Stimulated activated CD4-positive, alpha-beta T cell treated with anti-CD3 and anti-CD28 coated beads, Interleukin-1b, Interleukin-23, amount 100 ng/mL, for 4 hours (primary cell): ENCODE measurements at regions not wholly inside any gene's neighbourhood (a gene's known extent, or its start where the extent isn't known, plus 50 kb on each side); places are given as distances from the start of the nearest gene placed in this dataset.
"Not testable (repeated sequence)": the region's sequence is repeated elsewhere in the genome, so short reads cannot be mapped to it uniquely, and the experiment has no call there.

Experiments
- DNase-seq, 2 donors: peaks; one replicate each; pipeline ENCODE4 v3.0.0-alpha.2; 2020; ENCODE audit warnings: low read depth in 2 of 2

DNA sequence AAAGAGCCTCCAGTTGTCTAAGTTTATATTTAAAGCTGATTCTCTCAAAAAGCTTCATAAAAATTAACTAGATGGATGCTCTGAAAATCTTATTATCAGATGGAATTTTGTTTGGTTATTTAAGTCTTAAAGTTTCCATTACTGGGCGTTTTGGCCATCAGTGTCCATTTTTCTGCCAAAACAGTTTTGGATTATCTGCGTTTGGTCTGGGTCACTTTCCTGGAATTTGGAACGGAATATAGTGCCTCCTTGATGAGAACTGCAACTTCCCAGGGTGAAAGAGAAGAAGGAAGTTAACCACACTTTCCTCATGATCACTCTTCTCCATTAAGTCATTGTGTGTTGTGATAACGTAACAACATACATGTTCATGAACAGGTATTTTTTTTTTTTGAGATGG, 764.9 kb upstream of the AUTS2 start:
- DNase-seq: no peak

GRCh38 chr7:68839014-68839413, 759.3 kb upstream of the AUTS2 start:
- DNase-seq: no peak

GRCh38 chr7:68840991-68841390, 757.3 kb upstream of the AUTS2 start:
- no peak for DNase-seq

DNA sequence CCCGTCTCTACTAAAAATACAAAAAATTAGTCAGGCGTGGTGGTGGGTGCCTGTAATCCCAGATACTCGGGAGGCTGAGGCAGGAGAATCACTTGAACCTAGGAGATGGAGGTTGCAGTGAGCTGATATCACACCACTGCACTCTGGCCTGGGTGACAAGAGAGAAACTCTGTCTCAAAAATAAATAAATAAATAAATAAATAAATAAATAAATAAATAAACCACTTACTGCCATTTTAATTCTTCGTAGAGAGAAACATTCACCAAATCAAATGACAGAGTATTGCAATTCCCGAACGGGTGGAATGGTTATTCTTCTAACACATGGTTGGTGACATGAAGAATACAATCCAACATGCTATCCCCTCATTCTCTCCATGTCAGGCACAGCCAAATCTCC, 754.3 kb upstream of the AUTS2 start:
- DNase-seq: not testable (repeated sequence)

DNA sequence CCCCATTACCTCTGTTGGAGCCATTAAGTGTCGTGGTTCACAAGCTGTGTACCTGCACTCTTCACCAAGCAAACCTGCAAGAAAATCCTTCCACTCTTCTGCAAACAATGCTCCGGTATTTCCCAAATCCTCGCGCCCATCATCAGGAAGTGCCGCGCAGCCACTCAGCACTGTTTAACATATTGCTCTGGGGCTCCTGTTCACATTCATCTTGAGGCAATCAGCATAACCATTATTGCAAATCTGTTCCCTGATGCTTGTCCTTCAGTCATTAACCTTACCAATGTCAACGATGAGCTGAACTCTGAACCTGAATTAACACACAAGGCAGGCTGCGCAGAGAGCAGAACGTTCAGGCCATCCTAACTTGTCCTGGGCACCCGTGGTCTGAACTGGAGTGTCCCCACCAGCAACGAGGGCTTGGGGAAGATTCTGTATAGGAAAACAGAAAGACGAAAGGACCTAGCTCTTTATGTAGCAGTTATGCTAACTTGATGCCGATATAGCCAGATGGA, 751.4 kb upstream of the AUTS2 start:
- no peak for DNase-seq

GRCh38 chr7:68853254-68853653, 745.0 kb upstream of the AUTS2 start:
- no peak for DNase-seq

DNA sequence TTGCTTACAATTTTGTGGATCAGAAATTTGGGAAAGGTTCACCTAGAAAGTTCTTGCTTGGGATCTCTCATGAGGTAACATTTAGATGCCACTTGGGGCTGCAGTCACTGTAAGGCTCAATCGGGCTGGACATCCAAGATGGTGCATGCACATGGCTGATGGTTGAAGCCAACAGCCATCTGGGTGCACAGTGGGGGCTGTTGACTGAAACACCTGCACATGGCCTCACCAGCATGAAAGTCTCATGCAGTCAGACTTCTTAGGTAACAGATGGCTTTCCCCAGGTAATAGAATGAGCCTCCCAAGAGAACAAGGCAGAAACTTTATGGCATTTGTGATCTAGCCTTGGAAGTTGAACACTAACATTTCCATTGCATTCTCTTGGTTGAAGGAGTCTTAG, 740.7 kb upstream of the AUTS2 start:
- no peak for DNase-seq

GRCh38 chr7:68858497-68858896, 739.8 kb upstream of the AUTS2 start:
- DNase-seq: no peak

- DNase-seq: no peak
Measured at GRCh38 chr7:68861171-68861570, 737.1 kb upstream of the AUTS2 start.

GRCh38 chr7:68862261-68862660, 736.0 kb upstream of the AUTS2 start:
- no peak for DNase-seq

DNA sequence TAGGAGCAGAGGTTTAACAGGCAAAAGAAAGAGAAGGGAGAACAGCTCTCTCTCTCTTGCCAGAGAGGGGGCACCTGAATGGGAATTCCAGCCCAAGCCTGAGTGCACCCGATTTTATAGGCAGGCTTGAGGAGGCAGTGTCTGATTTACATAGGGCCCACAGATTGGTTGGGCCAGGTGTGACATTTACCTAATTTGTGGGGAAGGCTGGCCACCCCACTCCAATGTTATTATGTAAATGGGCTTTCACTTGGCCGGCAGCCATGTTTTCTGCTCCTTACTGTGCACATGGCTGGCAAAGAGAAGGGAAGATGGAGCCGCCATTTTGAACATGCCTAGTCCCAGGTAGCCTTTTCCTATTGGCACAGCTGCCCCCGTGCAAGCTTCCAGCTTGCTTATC, 735.5 kb upstream of the AUTS2 start:
- no peak for DNase-seq

GRCh38 chr7:68865351-68866199, 732.7 kb upstream of the AUTS2 start:
- no peak for DNase-seq

DNA sequence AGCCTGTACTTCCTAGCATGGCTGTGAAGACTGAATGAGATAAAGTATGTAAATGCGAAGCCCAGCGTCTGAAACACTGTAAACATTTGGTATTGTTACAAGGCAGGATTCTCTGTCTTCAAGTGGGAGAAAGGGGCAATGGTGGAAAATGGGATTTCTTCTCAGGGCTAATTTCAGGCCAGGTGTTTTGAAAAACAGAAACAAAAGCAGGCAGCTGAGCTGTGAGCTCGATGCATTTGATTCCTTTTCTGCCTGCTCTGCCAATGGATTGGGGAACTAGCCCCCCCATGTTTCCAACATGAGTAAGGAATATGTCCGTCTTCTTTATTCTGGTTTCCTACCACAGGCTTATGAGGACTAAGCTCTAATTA, 732.1 kb upstream of the AUTS2 start:
- DNase-seq: no peak

- DNase-seq: not testable (repeated sequence)
Measured at GRCh38 chr7:68866721-68867120, 731.6 kb upstream of the AUTS2 start.

- no peak for DNase-seq
Measured at GRCh38 chr7:68868978-68869377, 729.3 kb upstream of the AUTS2 start.

DNA sequence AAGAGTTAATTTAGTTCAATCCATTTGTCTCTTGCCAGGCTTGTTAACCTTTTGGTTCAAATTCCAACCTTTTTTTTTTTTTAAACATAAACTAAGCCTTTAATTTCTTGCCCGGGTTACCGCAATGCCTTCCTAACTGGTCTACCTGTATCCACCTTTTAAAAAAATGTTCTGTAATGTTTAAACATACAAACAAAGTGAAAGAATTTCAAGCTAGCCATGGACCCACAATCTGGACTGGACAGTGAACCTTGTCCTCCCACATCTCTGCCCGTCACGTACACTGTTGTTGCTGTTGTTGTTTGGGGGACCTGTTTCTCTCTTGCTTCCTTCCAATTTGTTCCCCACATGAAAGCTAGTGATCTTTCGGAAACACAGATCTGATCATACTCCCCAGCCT, 724.7 kb upstream of the AUTS2 start:
- no peak for DNase-seq

DNA sequence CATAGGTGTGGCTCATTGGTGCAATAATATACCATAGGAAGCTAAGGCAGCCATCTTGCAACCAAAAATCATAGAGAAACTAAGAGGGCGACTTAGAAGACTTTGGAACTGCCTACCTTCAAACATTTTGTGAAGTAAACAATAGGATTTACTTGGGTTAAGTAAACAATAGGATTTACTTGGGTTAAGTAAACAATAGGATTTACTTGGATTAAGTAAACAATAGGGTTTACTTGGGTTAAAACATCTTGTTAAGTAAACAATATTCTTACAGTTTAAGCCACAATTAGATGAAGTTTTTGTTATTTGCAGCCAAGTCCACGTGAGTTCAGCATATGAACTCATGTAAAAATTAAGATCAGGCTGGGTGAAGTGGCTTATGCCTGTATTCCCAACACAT, 722.4 kb upstream of the AUTS2 start:
- no peak for DNase-seq

GRCh38 chr7:68887116-68887515, 711.2 kb upstream of the AUTS2 start:
- DNase-seq: not testable (repeated sequence)

DNA sequence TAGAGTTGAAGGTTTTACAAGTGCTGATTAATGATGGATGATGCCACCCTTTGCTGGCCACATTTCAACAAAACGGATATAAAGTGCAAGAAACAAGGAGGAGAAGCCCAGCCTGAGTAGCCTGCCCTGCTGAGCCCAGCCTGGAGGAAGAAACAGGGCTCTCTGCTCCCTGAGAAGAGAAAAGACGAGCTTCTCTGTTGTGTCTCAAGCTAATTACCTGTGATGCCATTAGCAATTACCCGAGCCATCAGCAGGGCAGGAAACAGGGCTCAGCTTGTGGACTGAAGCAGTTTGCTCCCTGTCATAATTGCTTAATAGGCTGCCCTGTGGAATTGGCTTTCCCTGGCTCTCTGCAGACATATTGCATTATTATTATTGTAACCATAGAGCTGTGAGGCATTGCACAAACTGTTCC, 709.3 kb upstream of the AUTS2 start:
- DNase-seq: no peak

GRCh38 chr7:68892236-68892635, 706.0 kb upstream of the AUTS2 start:
- no peak for DNase-seq

- no peak for DNase-seq
Measured at GRCh38 chr7:68893411-68893810, 704.9 kb upstream of the AUTS2 start.

- DNase-seq: not testable (repeated sequence)
Measured at GRCh38 chr7:68899156-68899555, 699.1 kb upstream of the AUTS2 start.

DNA sequence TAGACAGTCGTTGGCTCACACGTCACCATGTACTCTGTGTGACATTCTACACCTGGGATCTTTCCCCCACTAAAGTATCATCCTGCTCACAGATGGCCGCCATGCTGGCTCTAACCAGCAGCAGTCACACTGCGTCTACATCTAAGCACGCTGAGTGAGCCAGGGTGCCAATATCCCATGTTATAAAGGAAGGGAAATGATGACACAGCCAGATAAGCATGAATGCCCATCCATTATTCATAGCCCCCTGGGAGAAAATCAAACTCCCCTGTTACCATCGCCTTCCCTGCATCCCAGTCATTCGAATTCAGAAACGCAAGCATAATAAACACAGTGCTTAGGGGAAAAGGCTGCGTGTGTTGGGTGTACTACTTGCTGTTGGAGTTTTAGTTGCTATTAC, 698.2 kb upstream of the AUTS2 start:
- DNase-seq: no peak

- no peak for DNase-seq
Measured at GRCh38 chr7:68904630-68905029, 693.6 kb upstream of the AUTS2 start.
